IMR-90 (cell line): ENCODE measurements at regions not wholly inside any gene's neighbourhood (a gene's known extent, or its start where the extent isn't known, plus 50 kb on each side); places are given as distances from the start of the nearest gene placed in this dataset.
A peak's percentile ranks its signal among the peaks of the same experiment; 100 is the strongest.

Experiments
- ATAC-seq: fragments of 200-7000 bp; cut with Tn5 transposase; 2 replicates; pipeline ENCODE4 v1.9.1; 2020; ENCODE audit warnings: low read depth, mild to moderate bottlenecking, moderate library complexity
- BruUV-seq: library from RNA; stranded (reverse); fragments of 400-500 nt; replicated peaks from 2 replicates; lab custom pipeline; 2021; lab: Mats Ljungman, UMichigan
- CTCF ChIA-PET: fragments of 300-600 bp; formaldehyde crosslinking; extraction: SDS; loops from one replicate; lab custom pipeline; 2021; ENCODE audit warnings: antibody characterized with exemption; lab: Yijun Ruan, JAX
- POLR2A ChIA-PET: fragments of 300-600 bp; sonication (Branson Sonifier 250); formaldehyde crosslinking; loops from one replicate; lab custom pipeline; 2022; ENCODE audit warnings: antibody characterized with exemption; ENCODE audit not compliant: unreplicated experiment; lab: Charles Lee
- DNase-seq: peaks from one replicate; pipeline ENCODE4 v3.0.0; 2013
- H2AFZ ChIP-seq: replicated peaks from 2 replicates; pipeline ENCODE3; 2013; ENCODE audit warnings: low read length, mild to moderate bottlenecking; ENCODE audit not compliant: poor library complexity
- H2AK5ac ChIP-seq: 2 replicates; pipeline ENCODE4 v1.6.1; 2013; ENCODE audit warnings: low read depth, low read length, inconsistent platforms
- H2AK9ac ChIP-seq: replicated peaks from 2 replicates; pipeline ENCODE3; 2013; ENCODE audit warnings: mild to moderate bottlenecking, low read depth, low read length, moderate library complexity; ENCODE audit not compliant: poor library complexity
- H2BK120ac ChIP-seq: 2 replicates; pipeline ENCODE4 v1.6.1; 2013; ENCODE audit warnings: low read depth, low read length, inconsistent platforms
- H2BK15ac ChIP-seq: 3 replicates; pipeline ENCODE4 v1.6.1; 2013; ENCODE audit warnings: low read depth, low read length, inconsistent platforms
- H2BK20ac ChIP-seq: 2 replicates; pipeline ENCODE4 v1.6.1; 2013; ENCODE audit warnings: low read depth, mild to moderate bottlenecking, inconsistent platforms, low read length, moderate library complexity
- H2BK5ac ChIP-seq: 2 replicates; pipeline ENCODE4 v1.6.1; 2013; ENCODE audit warnings: mild to moderate bottlenecking, low read depth, low read length, inconsistent platforms; ENCODE audit not compliant: poor library complexity, severe bottlenecking
- H3K14ac ChIP-seq: replicated peaks from 2 replicates; pipeline ENCODE4 v1.6.1; 2013; ENCODE audit warnings: low read depth, low read length, inconsistent platforms
- H3K18ac ChIP-seq: 2 replicates; pipeline ENCODE4 v1.6.1; 2013; ENCODE audit warnings: low read depth, low read length, control low read depth
- H3K23ac ChIP-seq: 2 replicates; pipeline ENCODE4 v1.6.1; 2013; ENCODE audit warnings: low read depth, low read length, inconsistent platforms
- H3K27ac ChIP-seq: 2 replicates; pipeline ENCODE4 v1.5.1; 2013; ENCODE audit warnings: mild to moderate bottlenecking, control low read depth, low read length; ENCODE audit not compliant: insufficient read depth
- H3K27me3 ChIP-seq: 2 replicates; pipeline ENCODE4 v1.6.1; 2013; ENCODE audit warnings: low read length; ENCODE audit not compliant: control insufficient read depth, insufficient read depth
- H3K36me3 ChIP-seq: 2 replicates; pipeline ENCODE4 v1.6.1; 2013; ENCODE audit warnings: low read length, mixed read lengths; ENCODE audit not compliant: control insufficient read depth, insufficient read depth
- H3K4ac ChIP-seq: 2 replicates; pipeline ENCODE4 v1.6.1; 2013; ENCODE audit warnings: low read depth, low read length, inconsistent platforms
- H3K4me1 ChIP-seq: 2 replicates; pipeline ENCODE4 v1.6.1; 2013; ENCODE audit warnings: low read length, mixed read lengths; ENCODE audit not compliant: control insufficient read depth, insufficient read depth
- H3K4me2 ChIP-seq: 2 replicates; pipeline ENCODE4 v1.6.1; 2013; ENCODE audit warnings: low read depth, mild to moderate bottlenecking, control low read depth, low read length, moderate library complexity
- H3K4me3 ChIP-seq: 2 replicates; pipeline ENCODE4 v1.5.1; 2013; ENCODE audit warnings: low read depth, mild to moderate bottlenecking, control low read depth, low read length, moderate library complexity; ENCODE audit not compliant: insufficient read depth
- H3K56ac ChIP-seq: 2 replicates; pipeline ENCODE4 v1.6.1; 2013; ENCODE audit warnings: low read length, inconsistent platforms; ENCODE audit not compliant: insufficient read depth; ENCODE audit errors: extremely low read depth
- H3K79me1 ChIP-seq, 2 experiments: 2 replicates each; pipeline ENCODE4 v1.6.1; 2013; ENCODE audit warnings: low read length in 2 of 2, inconsistent platforms in 1 of 2, low read depth in 1 of 2
- H3K9ac ChIP-seq: 2 replicates; pipeline ENCODE4 v1.6.1; 2013; ENCODE audit warnings: low read depth, low read length, control low read depth
- H3K9me1 ChIP-seq: 2 replicates; pipeline ENCODE4 v1.6.1; 2013; ENCODE audit warnings: low read length, inconsistent platforms; ENCODE audit not compliant: insufficient read depth
- H3K9me3 ChIP-seq: 2 replicates; pipeline ENCODE4 v1.6.1; 2013; ENCODE audit warnings: low read length; ENCODE audit not compliant: control insufficient read depth, insufficient read depth
- H4K20me1 ChIP-seq: 2 replicates; pipeline ENCODE4 v1.6.1; 2013; ENCODE audit warnings: low read length, inconsistent platforms; ENCODE audit not compliant: insufficient read depth
- H4K5ac ChIP-seq: 2 replicates; pipeline ENCODE4 v1.6.1; 2013; ENCODE audit warnings: mild to moderate bottlenecking, low read depth, low read length, control low read depth
- H4K8ac ChIP-seq, 2 experiments: 2 replicates each; pipeline ENCODE4 v1.6.1; 2013; ENCODE audit warnings: low read depth in 2 of 2, low read length in 2 of 2, control low read depth in 1 of 2, inconsistent platforms in 1 of 2
- H4K91ac ChIP-seq: 2 replicates; pipeline ENCODE4 v1.6.1; 2013; ENCODE audit warnings: low read depth, low read length, inconsistent platforms; ENCODE audit not compliant: insufficient read depth
- CEBPB ChIP-seq: IDR thresholded peaks from 2 replicates; pipeline ENCODE4 v1.6.1; 2012; ENCODE audit warnings: low read depth, low read length, improper control_type of control experiment
- CTCF ChIP-seq: conservative IDR thresholded peaks from 2 replicates; pipeline ENCODE4 v1.5.1; 2012; ENCODE audit warnings: mild to moderate bottlenecking, low read depth, low read length, improper control_type of control experiment
- FOS ChIP-seq: fragments of 150-350 bp; IDR thresholded peaks from 2 replicates; pipeline ENCODE4 v1.6.1; 2016; ENCODE audit warnings: low read depth, low read length
- MAFK ChIP-seq: IDR thresholded peaks from 2 replicates; pipeline ENCODE4 v1.6.1; 2012; ENCODE audit warnings: low read depth, low read length, improper control_type of control experiment
- NFE2L2 ChIP-seq: fragments of 150-350 bp; IDR thresholded peaks from 2 replicates; pipeline ENCODE4 v1.6.1; 2016; ENCODE audit warnings: low read depth, mild to moderate bottlenecking, low read length
- POLR2A ChIP-seq: IDR thresholded peaks from 2 replicates; pipeline ENCODE4 v1.6.1; 2012; ENCODE audit warnings: mild to moderate bottlenecking, low read depth, low read length
- RCOR1 ChIP-seq: IDR thresholded peaks from 2 replicates; pipeline ENCODE4 v1.6.1; 2012; ENCODE audit warnings: mild to moderate bottlenecking, low read length, improper control_type of control experiment; ENCODE audit not compliant: insufficient replicate concordance
- RFX5 ChIP-seq: IDR thresholded peaks from 2 replicates; pipeline ENCODE4 v1.8.0; 2012; ENCODE audit warnings: low read depth, mild to moderate bottlenecking, low read length, moderate library complexity
- SMC3 ChIP-seq: fragments of 150-350 bp; IDR thresholded peaks from 2 replicates; pipeline ENCODE4 v1.6.1; 2016; ENCODE audit warnings: low read depth, mild to moderate bottlenecking, antibody characterized with exemption, low read length, moderate library complexity
- WGBS, 2 experiments: methylation state at CpG; one replicate each; pipeline versions ENCODE4 v1.1.5 to v1.1.7; 2013; ENCODE audit warnings: missing lambda C conversion rate in 2 of 2; ENCODE audit not compliant: insufficient read length in 1 of 2; ENCODE audit errors: extremely low coverage in 2 of 2; 5-methylcytosine and 5-hydroxymethylcytosine counted together
- dilution Hi-C: fragments of 300-500 bp; cut with HindIII; formaldehyde crosslinking; loops from one replicate; pipeline ENCODE4 v1.14.3; 2018; ENCODE audit warnings: low sequenced_read_pairs; ENCODE audit not compliant: unreplicated experiment
- in situ Hi-C: fragments of 300-500 bp; cut with MboI; formaldehyde crosslinking; loops from 3 replicates; pipeline ENCODE4 v1.14.3; 2019; ENCODE audit warnings: low sequenced_read_pairs, inconsistent platforms, mixed read lengths
- intact Hi-C: fragments of 100-400 bp; cut with micrococcal nuclease; formaldehyde crosslinking; loops from 2 replicates; pipeline ENCODE4 v1.10.0; 2022

GRCh38 chr3:75906555-75907112 is 121.3 kb upstream of the ZNF717 start:
- H2AFZ ChIP-seq = peak overlapping the region; percentile 70
- in situ Hi-C loops = no loop called here

More at GRCh38 chr3:75906555-75907112, 121.3 kb upstream of the ZNF717 start:
- H3K23ac ChIP-seq = no peak overlapping the region
- H3K14ac ChIP-seq = no peak overlapping the region
- H2AK9ac ChIP-seq = no peak overlapping the region
- ChIA-PET CTCF (no interaction called here), POLR2A (no interaction called here)
- no peak overlapping the region for H3K4ac ChIP-seq
- intact Hi-C loops = no loop called here
- H3K9me1 ChIP-seq = no peaks in the 10 kb centered on the region
- DNase-seq = peak; percentile 25
- BruUV-seq = no TSS peak
- no peak overlapping the region for H2BK5ac ChIP-seq
- H2BK15ac ChIP-seq = no peak overlapping the region
- no peaks in the 10 kb centered on the region for H4K20me1 ChIP-seq
- no peaks in the 10 kb centered on the region for H3K36me3 ChIP-seq
- no peak overlapping the region for H3K9ac ChIP-seq
- no peak overlapping the region for H3K27ac ChIP-seq
- H3K79me1 ChIP-seq = no peaks in the 10 kb centered on the region
- no peak overlapping the region for H2AK5ac ChIP-seq
- ATAC-seq = peak; percentile 100
- no peaks in the 10 kb centered on the region for H3K9me3 ChIP-seq
- H4K5ac ChIP-seq = no peak overlapping the region
- no peaks in the 10 kb centered on the region for H3K4me1 ChIP-seq
- no peak overlapping the region for H3K56ac ChIP-seq
- H4K91ac ChIP-seq = no peak overlapping the region
- H2BK20ac ChIP-seq = no peak overlapping the region
- peaks cover 2% of the 10 kb centered on the region; the same call in 1 of the 2 replicates for H3K27me3 ChIP-seq
- no peak overlapping the region for H3K18ac ChIP-seq
- H3K4me2 ChIP-seq = peak overlapping the region; percentile 68
- TF ChIP-seq SMC3 (no peak), CTCF (no peak), RFX5 (no peak), RCOR1 (no peak), NFE2L2 (no peak), MAFK (no peak), CEBPB (no peak), FOS (no peak), POLR2A (no peak)
- dilution Hi-C loops = no loop called here
- H2BK120ac ChIP-seq = no peak overlapping the region
- 0% methylated on average over 1 of the region's 37 CpGs; no CpG with 5 or more reads in 1 of the 2 experiments for WGBS, 2 experiments
- H3K4me3 ChIP-seq = peak overlapping the region; percentile 24; the same call in 1 of the 2 replicates
- H4K8ac ChIP-seq = no peak overlapping the region
